Esophagus squamous epithelium (tissue), 5 donors: ENCODE measurements at regions not wholly inside any gene's neighbourhood (a gene's known extent, or its start where the extent isn't known, plus 50 kb on each side); places are given as distances from the start of the nearest gene placed in this dataset.

Experiments used
- DNase-seq: peaks from one replicate; lab custom pipeline; 2025; lab: John Stamatoyannopoulos, UW
- H3K27ac ChIP-seq, 4 donors: fragments of 200-600 bp; sonication (generic); one replicate each; pipeline ENCODE4 v1.5.1; 2016 to 2019; ENCODE audit warnings: mild to moderate bottlenecking in 1 of 4
- H3K27me3 ChIP-seq, 4 donors: fragments of 200-600 bp; sonication (generic); 1 replicate in 3 of 4; 2 replicates in 1 of 4; pipeline versions ENCODE4 v1.5.1 to v1.6.0; 2017 to 2021; ENCODE audit warnings: antibody characterized with exemption in 1 of 4
- H3K36me3 ChIP-seq, 3 donors: fragments of 200-600 bp; sonication (generic); one replicate each; pipeline ENCODE4 v1.5.1; 2016 to 2019
- H3K4me1 ChIP-seq, 3 donors: fragments of 200-600 bp; sonication (generic); one replicate each; pipeline ENCODE4 v1.5.1; 2017 to 2019
- H3K4me3 ChIP-seq, 4 donors: fragments of 200-600 bp; sonication (generic); 1 replicate in 3 of 4; 2 replicates in 1 of 4; pipeline ENCODE4 v1.5.1; 2016 to 2019; ENCODE audit warnings: mild to moderate bottlenecking in 2 of 4, moderate library complexity in 1 of 4
- H3K9me3 ChIP-seq, 3 donors: fragments of 200-600 bp; sonication (generic); one replicate each; pipeline ENCODE4 v1.5.1; 2016 to 2019
- CTCF ChIP-seq, 6 experiments: fragments of 450-650 bp in 4 of 6; fragments of 200-600 bp in 2 of 6; sonication (generic) in 2 of 6; IDR thresholded peaks; one replicate each; pipeline ENCODE4 v1.5.1; 2016 to 2019; ENCODE audit warnings: antibody characterized with exemption in 6 of 6, mild to moderate bottlenecking in 4 of 6, moderate library complexity in 4 of 6
- POLR2A ChIP-seq, 4 donors: fragments of 450-650 bp; IDR thresholded peaks; one replicate each; pipeline ENCODE4 v1.6.1; 2017; ENCODE audit warnings: antibody characterized with exemption in 4 of 4, mild to moderate bottlenecking in 4 of 4, moderate library complexity in 3 of 4
- WGBS, 2 donors: methylation state at CpG; one replicate each; pipeline ENCODE4 v1.1.5; 2018; 5-methylcytosine and 5-hydroxymethylcytosine counted together
- intact Hi-C: fragments of 100-400 bp; cut with DNase I; formaldehyde crosslinking; loops from one replicate; pipeline ENCODE4 v1.15.0; 2022
- donor health status: DM: yes; HTN: yes; CAD: no.

- Histone ChIP-seq H3K4me1 (no peaks in the 10 kb centered on the region), H3K36me3 (no peaks in the 10 kb centered on the region), H3K4me3 (no peak overlapping the region), H3K9me3 (no peaks in the 10 kb centered on the region), H3K27ac (no peak overlapping the region), H3K27me3 (no peaks in the 10 kb centered on the region)
- TF ChIP-seq POLR2A (IDR thresholded peaks at IDR 0.05) (no peak), CTCF (IDR thresholded peaks at IDR 0.05) (no peak)
- DNase-seq: no peak
- intact Hi-C loops: no loop called here
Observed at GRCh38 chr1:78715181-78715661, 65.6 kb downstream of the IFI44 start.

DNA sequence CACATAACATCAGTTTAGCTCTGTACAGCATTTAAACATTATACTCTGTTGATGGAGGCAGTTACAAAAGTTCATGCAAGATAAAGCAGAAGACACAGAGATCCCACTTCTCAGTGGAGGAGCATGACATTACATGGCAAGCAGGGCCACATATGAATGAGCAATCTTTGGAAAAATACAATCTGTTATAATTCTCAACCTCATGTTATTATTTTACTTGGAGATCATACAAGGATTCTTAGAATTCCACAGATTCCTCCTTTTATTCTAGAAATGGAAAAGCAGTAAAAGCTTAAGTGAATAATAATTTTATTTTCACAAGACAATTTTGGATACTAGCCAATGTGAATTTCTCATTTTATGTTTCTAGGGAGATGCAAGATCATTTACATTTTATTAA is 66.6 kb downstream of the IFI44 start:
- no peak for TF ChIP-seq POLR2A (IDR thresholded peaks at IDR 0.05)
- TF ChIP-seq CTCF (IDR thresholded peaks at IDR 0.05): no peak
- H3K4me1 ChIP-seq: no peaks in the 10 kb centered on the region
- no peaks in the 10 kb centered on the region for H3K27me3 ChIP-seq
- H3K36me3 ChIP-seq: no peaks in the 10 kb centered on the region
- H3K4me3 ChIP-seq: no peak overlapping the region
- DNase-seq: no peak
- intact Hi-C loops: no loop called here
- H3K27ac ChIP-seq: no peak overlapping the region
- H3K9me3 ChIP-seq: no peaks in the 10 kb centered on the region

DNA sequence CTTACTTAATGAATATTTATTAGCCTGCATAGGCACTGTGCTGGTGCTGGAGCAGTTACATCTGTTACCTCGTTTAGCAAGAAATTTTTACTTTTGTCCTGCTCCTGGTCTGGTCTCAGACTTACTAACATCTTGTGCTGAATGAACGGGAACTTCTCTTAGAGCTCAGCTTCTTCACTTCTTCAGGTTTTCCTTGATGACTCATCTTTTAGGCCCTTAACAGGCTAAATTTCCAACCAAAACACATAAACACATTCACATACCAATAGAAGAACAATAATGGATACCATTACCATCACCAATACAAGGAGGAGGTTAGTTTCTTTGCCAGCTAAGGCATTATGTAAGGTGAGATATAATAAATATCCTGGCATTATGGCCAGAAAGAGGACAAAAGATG is 68.9 kb downstream of the IFI44 start:
- Histone ChIP-seq H3K27me3 (no peaks in the 10 kb centered on the region), H3K36me3 (no peaks in the 10 kb centered on the region), H3K4me3 (no peak overlapping the region), H3K4me1 (no peaks in the 10 kb centered on the region), H3K9me3 (no peaks in the 10 kb centered on the region), H3K27ac (no peak overlapping the region)
- 46 to 49% methylated on average over 2 of the region's 2 CpGs for WGBS, 2 donors
- DNase-seq: no peak
- TF ChIP-seq POLR2A (IDR thresholded peaks at IDR 0.05) (no peak), CTCF (IDR thresholded peaks at IDR 0.05) (no peak)
- intact Hi-C loops: no loop called here

GRCh38 chr1:78721136-78721535 is 71.5 kb downstream of the IFI44 start:
- Histone ChIP-seq H3K36me3 (no peaks in the 10 kb centered on the region), H3K27me3 (no peaks in the 10 kb centered on the region), H3K4me3 (no peak overlapping the region), H3K9me3 (no peaks in the 10 kb centered on the region), H3K27ac (no peak overlapping the region), H3K4me1 (no peaks in the 10 kb centered on the region)
- TF ChIP-seq POLR2A (IDR thresholded peaks at IDR 0.05) (no peak), CTCF (IDR thresholded peaks at IDR 0.05) (no peak)
- intact Hi-C loops: no loop called here
- WGBS, 2 donors: 46% methylated on average over 3 of the region's 3 CpGs
- no peak for DNase-seq

DNA sequence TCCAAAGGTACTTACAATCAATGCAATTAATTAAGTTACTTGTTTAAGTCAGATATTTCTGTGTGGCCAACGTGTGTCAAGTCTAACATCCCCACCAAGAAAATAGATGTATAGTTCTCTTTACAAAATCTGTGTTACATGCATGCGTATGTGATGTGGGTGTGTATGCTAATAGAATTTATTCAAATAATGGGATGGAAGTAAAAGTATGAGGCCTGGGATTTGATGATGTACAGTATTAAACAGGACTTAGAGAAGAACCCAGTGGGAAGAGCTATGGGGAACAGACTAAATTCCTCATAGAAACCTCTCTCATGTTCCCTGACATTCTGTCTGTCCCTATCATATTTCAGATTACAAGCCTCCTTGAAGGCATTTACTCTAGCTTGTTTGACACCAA is 72.5 kb downstream of the IFI44 start:
- Histone ChIP-seq H3K9me3 (no peaks in the 10 kb centered on the region), H3K27ac (no peak overlapping the region), H3K36me3 (no peaks in the 10 kb centered on the region), H3K4me1 (no peaks in the 10 kb centered on the region), H3K4me3 (no peak overlapping the region), H3K27me3 (no peaks in the 10 kb centered on the region)
- DNase-seq: no peak
- intact Hi-C loops: no loop called here
- TF ChIP-seq POLR2A (IDR thresholded peaks at IDR 0.05): no peak
- TF ChIP-seq CTCF (IDR thresholded peaks at IDR 0.05): no peak
- WGBS, 2 donors: 68 to 76% methylated on average over 2 of the region's 2 CpGs
